DMS53 (cell line): ENCODE measurements at regions not wholly inside any gene's neighbourhood (a gene's known extent, or its start where the extent isn't known, plus 50 kb on each side); places are given as distances from the start of the nearest gene placed in this dataset.

Experiments used
- DNase-seq: peaks from one replicate; lab custom pipeline; 2025; lab: John Stamatoyannopoulos, UW

- DNase-seq: no peak
These were observed 697.0 kb downstream of the SORCS1 start for GRCh38 chr10:106467506-106467905.

DNA sequence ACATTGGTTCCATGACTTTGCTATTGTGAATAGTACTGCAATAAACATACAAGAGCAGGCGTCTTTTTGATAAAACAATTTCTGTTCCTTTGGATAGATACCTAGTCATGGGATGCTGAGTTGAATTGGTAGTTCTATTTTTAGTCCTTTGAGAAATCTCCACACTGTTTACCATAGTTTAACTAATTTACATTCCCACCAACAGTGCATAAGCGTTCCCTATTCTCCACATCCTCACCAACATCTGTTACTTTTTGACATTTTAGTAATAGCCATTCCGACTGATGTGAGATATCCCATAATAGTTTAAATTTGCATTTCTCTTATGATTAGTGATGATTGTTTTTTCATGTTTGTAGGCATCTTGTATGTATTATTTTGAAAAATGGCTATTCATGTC, 707.0 kb downstream of the SORCS1 start:
- no peak for DNase-seq

- DNase-seq: no peak
These were observed 710.3 kb downstream of the SORCS1 start for GRCh38 chr10:106454233-106454632.

DNA sequence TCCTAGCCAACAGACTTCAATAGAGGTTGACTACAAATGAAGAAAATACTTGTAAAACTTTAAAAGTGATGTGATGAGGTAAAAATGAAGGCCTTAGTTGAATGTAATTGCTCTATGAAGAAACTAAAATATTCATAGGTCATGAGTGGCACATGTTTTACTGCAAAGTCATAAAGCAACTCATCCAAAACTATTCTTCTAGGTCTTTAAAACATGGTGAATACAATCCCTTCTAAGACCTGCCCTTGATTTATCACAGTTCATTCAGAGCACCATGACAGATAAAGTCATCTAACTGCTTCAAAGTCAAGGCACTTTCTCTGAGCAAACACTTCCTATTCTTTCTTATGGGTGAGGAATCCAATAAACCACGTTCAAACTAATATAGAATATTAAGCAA, 713.5 kb downstream of the SORCS1 start:
- no peak for DNase-seq

GRCh38 chr10:106446920-106447319, 717.6 kb downstream of the SORCS1 start:
- no peak for DNase-seq

DNA sequence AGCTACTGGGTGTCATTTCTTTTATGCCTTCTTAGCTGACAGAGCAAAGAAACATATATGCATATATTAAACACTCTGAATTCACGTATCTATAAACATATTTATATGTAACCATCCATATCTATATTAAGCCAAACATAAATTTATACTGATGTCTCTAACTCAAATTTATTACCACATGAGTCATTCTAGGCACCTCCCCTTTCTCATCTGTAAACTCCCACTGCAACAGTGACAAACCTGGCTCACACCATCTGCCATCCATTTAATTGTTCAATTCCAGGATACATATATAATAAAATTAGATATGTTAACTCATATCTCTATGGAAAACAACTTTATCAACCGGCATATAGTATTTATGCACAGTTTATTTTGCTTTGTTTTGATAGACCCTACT, 722.3 kb downstream of the SORCS1 start:
- DNase-seq: no peak

DNA sequence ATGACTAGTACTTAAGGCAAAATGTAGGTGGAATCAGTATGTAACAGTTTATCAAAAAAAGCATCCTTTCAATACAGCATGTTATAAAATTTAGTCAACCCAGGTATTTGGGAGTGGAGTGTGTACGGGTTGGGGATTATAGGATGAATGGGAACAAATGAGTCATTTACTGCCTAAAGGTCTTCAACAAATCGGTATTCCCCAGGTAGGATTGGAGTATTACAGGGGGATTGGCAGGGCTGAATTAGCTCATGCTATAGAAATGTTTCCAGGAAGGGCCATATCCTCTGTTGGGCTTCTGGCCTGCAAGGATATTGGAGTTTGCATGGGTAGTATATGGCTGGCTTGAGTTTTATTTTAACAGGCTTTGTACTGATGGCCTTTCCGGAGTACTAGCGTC, 723.7 kb downstream of the SORCS1 start:
- no peak for DNase-seq

- no peak for DNase-seq
These were observed 724.2 kb downstream of the SORCS1 start for GRCh38 chr10:106440355-106440754.

GRCh38 chr10:106439366-106439765, 725.1 kb downstream of the SORCS1 start:
- DNase-seq: no peak

DNA sequence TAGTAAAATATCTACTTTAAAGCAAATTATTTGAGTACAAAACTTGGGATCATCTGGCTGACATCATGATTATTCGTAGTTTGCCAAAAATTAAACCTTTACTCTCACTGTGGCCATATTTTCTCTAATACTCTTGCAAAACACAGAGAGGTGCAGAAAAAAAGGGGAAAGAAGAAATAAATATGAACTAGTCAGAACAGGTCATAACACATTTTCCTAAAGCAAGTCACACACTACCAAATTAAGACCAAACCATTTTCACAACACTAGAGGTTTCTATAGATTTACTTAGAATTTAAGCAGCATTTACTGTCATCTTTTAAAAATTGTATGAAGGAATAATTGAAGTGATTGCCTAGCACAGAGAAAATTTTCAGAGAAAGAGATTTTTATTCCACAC, 726.1 kb downstream of the SORCS1 start:
- DNase-seq: no peak

GRCh38 chr10:106436123-106436715, 728.3 kb downstream of the SORCS1 start:
- no peak for DNase-seq

DNA sequence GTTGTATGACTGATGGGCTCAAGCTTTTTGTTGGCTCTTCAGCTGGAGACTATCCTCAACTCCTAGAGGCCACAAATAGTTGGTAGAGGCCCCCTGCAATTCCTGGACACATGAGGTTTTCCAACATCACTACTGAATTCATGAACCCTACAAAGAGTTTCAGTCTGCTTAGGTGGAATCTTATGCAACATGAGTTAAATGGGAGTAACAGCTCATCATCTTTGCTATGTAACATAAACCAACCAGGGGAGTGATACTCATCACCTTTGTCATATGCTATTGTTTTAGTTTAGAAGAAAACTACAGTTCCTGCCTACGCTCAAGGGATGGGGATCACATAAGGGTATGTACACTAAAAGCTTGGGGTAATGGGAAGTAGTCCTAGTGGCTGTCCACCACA, 729.4 kb downstream of the SORCS1 start:
- DNase-seq: no peak

- DNase-seq: no peak
These were observed 739.5 kb downstream of the SORCS1 start for GRCh38 chr10:106424981-106425380.

DNA sequence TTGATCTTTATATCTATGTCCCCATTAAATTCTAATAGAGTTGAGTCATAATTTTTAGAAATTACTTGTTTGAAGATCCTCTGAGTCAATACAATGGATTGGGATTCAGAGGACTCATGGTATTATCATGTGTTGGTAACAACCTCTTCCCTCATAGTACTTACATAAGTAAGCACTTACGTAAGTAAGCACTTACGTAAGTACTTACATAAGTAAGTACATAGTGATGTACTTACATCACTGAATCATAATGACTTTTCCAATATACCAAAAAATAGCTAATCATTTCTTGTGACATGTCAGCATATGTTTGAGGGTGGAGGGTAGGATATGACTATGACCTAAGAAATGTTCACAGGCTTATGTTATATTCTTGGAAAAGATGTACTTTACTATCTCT, 740.5 kb downstream of the SORCS1 start:
- DNase-seq: no peak

- no peak for DNase-seq
These were observed 754.2 kb downstream of the SORCS1 start for GRCh38 chr10:106410331-106410730.

- DNase-seq: no peak
These were observed 759.4 kb downstream of the SORCS1 start for GRCh38 chr10:106405141-106405540.

DNA sequence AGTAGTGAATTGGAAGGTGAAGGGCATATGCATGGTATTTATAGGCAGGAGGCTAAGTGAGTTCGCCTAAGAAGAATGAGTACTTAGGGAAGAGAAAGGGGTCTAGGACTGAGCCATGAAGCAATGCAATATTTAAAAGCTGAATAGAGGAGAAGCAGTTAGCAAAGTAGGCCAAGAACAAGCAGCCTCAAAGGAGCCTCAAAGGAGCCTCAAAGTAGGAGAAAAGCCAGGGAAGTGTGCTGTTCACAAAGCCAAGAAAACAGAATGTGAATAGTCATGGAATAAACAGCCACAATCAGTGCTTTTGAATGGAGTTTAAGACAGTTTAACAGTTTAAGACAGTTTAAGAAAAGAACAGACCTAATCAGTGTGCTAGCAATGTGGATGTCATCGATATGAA, 762.0 kb downstream of the SORCS1 start:
- no peak for DNase-seq

DNA sequence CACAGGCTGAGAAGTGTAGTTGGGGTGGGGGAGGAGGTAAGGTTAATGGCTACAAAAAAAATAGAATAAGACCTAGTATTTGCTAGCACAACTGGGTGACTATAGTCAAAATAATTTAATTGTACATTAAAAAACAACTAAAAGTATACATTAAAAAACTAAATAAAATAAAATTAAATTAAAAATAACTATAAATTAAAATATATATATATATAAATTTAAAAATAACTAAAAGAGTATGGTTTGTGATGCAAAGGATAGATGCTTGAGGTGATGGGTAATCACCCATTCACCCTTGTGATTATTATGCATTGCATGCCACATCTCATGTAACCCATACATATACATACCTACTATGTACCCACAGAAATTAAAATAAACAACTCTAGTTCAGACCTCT, 762.5 kb downstream of the SORCS1 start:
- DNase-seq: no peak

DNA sequence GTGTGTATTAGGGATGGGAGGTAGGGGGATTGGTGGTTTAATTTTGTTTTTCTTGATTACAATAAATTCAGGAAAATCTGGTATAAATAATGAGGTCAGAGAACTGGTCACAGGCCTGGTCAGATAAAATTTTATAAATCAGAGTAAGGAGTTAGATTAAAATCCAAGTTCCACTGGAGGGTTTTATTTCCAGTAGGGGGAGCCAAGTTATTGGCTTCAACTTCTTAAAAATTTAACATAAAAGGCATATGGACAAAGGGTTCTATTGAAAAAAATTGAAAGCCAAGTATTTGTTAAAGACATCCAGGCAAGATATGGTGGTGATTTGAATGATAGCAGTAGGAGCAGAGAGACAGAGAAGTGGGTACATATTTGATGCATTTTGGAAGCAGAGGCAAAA, 763.3 kb downstream of the SORCS1 start:
- DNase-seq: no peak

DNA sequence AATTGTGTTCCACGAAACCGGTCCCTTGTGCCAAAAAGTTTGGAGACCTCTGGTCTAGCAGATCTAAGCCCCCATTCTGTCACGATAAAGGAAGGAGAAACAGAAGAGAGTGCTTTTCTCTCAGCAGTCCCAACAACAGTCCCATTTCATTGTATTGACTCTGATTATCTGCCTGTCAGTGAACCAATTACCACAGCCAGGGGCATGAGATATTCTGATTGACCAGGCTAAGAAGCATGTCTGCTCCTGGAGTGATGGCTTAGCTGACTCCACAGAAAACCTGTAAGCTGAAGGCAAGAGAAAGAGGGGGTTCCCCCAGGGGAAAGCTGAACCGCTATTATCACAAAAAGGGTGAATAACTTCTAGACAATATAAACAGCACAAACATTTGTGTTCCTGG, 765.4 kb downstream of the SORCS1 start:
- DNase-seq: no peak

GRCh38 chr10:106396192-106396591, 768.3 kb downstream of the SORCS1 start:
- no peak for DNase-seq

DNA sequence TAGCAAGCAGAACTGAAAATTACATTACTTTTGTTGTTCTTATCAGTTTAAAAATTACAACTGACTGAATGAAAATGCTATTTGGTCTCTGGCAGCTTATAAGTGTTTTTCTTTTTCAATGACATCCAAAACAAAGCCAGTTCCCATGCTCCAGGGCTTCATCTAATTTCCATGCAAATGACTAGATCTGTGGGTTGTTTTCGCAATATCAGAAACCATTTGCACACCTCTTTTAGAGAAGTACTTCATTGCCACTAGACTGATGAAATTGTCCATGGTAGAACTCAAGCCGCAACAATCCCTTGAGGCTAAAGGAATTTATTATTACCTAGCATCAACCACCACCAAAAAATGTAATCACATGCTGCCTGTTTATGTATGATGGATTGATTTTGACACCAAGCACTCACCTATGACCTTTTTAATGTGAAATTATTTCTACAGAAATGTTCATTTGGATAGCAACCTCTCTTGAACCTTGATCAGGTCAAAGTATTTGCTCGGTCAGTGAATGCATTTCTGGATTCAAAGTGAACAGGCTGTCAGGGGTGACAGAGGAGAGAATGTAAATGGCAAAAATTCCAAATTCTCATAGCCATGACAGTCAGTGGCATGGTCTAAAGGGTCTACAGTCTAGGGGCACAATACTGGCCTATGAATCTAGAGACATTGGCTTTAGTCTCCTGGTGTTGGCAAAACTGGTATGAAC, 769.3 kb downstream of the SORCS1 start:
- no peak for DNase-seq

GRCh38 chr10:106392778-106393177, 771.7 kb downstream of the SORCS1 start:
- no peak for DNase-seq

GRCh38 chr10:106387063-106387462, 777.4 kb downstream of the SORCS1 start:
- DNase-seq: no peak
